RCC 7860 (cell line): ENCODE measurements at regions not wholly inside any gene's neighbourhood (a gene's known extent, or its start where the extent isn't known, plus 50 kb on each side); places are given as distances from the start of the nearest gene placed in this dataset.
A peak's percentile ranks its signal among the peaks of the same experiment; 100 is the strongest.

Experiments used
- DNase-seq: peaks from one replicate; pipeline ENCODE4 v3.0.0-alpha.2; 2015; ENCODE audit warnings: low spot score
- FAIRE-seq: peaks from 2 replicates; lab custom pipeline; 2012; peaks lifted over from hg19 to GRCh38; lab: Jason Lieb, UNC

DNA sequence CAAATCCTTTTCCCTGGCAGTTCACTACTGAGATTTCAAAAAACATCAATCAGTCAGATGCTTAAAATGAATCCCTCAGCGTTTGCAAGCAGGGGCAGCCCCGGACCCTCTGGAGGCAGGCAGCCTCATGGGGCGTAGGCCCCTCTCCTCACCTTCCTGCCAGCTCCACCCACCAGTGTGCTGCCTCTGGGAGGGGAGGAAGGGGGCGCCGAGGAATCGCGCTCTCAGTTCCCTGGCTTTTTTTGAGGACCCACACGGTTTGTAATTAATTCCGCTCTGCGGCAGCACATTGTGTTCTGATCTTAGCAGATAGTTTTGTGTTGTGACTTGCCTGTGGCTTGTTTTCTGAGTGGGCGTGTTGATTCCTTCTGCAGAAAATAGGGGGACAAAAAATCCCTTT, 159.9 kb downstream of the KLF13 start:
- DNase-seq (no peak), FAIRE-seq (no peak)

DNA sequence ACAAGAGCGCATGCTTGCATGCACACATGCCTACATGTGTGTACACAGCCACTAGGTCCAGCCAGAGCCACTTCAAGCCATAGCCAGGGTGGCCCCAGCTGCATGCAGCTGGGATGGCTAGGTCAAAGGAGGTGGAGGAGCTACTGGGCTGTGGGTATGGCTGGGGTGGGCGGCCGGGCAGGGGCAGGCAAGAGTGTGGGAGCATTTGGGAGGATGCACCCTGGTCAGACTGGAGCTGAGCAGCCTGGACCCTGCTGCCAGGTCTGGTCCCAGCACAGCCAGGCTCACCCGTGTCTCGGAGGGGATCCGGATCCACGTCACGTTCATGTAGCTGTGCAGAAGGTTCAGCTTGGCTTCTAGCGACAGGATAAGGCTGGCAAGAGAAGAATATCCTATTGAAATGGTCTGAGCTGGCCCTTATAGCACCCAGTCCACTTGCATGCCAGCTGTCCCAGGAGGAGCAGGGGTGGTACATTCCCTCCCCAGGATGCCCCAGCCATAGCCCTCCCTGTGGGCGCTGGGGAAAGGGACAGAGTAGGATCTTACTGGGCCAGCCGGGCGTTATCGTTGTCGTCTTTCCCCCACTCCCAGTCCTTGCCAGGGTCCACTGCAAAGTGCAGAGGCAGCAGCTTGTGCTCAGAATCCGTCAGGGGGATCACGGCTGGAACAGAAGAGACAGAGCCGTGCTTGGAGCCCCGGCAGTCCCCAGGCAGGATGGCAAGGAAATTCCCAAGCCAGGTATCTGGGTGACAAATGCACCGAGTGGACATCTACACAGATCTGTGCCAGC, 160.5 kb downstream of the KLF13 start:
- FAIRE-seq (no peak), DNase-seq (no peak)

DNA sequence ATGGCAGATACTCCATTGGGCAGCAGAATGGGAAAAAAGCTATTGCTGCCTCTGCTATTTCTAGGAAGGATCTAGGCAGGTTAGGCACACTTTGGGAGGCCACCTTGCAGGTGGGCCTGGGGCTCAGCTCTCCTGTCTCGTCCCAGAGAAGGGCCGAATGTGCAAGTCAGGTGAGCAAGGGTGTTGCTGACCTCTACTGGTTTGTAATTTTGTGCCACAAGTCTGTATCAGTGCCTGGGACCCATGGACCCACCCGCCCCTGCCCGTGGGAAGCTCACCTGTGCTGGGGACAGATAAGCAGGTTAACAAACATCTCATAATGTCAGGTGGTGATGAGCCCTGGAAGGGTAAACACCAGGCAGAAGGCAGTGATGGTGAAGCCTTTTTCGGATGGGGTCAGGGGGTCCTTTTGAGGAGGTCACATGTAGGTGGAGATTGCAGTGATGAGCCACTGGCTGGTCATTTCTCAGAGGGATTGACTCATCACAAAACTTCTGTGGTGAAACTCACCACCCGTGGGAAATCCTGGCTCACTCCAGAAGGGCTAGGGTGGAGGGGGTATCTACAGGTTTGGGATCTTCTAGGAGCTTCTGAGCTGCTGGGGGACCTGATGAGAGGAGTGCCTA, 161.3 kb downstream of the KLF13 start:
- no peak for FAIRE-seq
- no peak for DNase-seq

DNA sequence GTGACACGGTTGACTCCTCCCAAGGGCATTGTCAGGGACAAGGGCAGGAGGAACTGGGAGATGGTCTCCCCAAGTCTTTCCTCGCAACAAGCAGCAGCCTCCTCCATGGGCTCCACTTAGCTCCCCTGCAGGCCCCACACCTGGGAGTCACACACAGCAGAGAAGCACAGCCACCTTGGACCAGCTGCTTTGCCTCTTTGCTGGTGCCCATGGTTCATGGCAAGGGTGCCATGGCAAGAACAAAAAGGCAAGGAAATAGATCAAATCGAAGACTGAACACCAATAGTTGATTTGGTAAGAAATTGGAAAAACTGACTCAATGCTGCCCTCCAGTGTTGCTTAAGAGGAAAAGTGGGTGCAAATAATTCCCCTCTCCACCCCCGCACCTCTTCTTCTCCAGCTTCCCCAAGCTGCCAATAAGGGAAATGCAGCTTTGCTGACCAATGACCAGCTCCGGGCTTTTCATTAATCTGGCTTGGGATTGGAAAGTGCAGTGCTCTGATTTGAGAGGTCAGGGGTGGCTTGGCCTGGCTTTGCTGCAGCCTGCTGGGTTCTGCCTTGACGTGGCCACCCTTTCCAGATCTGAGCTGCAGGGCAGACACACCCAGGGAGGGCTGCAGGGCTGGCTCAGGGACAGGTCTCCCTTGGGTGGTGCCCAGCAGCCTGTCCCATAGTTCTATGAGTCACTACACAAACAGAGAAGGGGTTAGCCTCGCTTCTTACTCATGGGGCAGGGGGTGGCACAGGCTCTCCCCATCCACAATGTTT, 162.0 kb downstream of the KLF13 start:
- peak; percentile 49 for DNase-seq
- FAIRE-seq: peak; percentile 16

DNA sequence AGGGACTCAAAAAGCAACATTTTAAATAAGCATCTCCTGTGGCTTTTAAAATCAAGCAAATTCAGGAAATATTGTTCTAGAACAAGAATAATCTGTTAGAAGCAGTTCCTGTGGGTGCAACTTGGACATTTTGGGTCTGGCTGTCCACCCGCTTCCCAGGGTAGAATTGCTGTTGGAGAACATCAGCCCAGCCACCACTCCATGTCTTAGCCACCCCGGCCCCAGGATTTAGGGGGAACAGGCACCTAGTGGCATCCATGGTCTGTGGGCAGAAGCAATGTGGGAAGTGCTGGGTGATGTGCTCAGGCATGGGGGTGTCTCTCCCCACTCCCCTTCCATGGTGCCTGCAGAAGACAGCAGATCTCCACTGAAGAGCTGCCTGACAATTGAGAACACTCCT, 162.6 kb downstream of the KLF13 start:
- FAIRE-seq (no peak), DNase-seq (no peak)

DNA sequence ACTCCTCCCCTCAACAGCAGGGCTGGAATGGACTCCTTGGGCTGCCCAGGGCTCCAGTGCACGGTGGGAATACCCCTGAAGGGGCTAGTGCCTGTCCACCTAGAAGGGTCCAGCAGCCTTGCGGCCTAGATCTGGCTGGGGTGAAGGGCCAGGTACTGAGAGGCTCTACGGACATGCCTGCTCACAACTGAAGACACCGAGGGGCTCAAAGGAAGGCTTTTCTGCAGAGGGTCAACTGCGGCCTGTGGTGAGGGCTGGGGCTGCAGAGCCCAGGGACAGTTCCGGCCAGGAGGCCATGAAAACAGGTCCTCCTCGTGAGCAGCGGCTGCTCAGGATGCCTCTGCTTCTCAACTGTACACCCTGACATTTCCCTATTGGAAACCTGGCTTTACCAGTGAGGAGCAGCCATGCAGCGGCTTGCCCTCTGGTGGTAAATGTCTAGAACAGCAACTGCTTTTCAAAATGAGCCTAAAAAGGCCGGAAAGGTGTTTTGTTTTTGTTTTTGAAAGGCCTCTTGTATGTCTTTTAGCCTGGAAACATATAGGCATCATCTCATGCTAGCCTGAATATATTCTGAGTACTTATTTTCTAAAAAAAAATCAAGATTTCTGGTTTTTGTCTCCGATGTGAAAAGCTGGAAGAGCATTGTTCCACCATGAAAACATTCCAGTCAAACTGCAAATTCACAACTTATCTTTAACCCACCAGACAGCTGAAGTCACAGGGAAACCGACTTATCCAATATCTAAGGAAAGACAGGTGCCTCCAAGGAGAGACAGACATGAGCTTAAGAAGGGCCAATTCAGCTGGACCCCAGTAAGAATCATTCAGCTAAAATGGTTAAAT, 163.4 kb downstream of the KLF13 start:
- DNase-seq: no peak
- no peak for FAIRE-seq

DNA sequence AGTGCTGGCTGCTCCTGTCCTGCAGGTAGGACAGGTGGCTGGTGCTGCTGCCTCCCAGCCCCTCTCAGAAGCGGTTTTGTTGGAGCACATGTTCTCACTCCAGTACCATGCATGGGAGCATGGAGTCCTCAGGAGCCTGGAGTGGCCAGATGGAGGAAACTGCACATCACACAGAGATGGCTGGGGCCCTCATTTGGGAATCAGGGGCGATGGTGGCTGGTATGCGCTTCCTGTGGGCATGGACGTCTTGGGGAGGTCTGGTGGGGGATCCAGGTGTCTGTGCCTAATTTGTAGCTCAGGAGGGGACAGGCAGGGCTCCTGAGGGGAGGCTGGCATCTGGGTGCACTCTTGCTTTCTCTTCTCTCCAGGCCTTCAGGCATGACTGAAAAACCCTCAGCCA, 168.2 kb downstream of the KLF13 start:
- FAIRE-seq (no peak), DNase-seq (no peak)

DNA sequence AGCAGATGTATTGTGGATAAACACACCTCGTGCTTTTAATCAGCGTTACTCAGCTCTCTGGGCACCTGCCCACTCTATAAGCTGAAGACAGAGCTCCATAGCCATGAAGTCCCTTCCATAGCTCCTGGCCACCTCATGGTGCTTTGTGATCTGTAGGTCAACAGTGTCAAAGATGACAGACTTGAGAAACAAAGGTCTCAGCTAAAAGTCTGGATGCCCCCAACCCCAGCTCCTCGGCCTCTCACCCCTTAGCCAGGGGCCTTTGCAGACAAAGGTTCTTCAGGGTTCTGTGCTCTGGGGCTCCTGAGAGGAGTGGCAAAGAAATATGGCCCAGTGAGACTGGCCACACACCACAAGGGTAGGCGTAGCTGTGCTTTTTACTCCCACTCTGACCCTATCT, 168.6 kb downstream of the KLF13 start:
- DNase-seq (no peak), FAIRE-seq (no peak)

DNA sequence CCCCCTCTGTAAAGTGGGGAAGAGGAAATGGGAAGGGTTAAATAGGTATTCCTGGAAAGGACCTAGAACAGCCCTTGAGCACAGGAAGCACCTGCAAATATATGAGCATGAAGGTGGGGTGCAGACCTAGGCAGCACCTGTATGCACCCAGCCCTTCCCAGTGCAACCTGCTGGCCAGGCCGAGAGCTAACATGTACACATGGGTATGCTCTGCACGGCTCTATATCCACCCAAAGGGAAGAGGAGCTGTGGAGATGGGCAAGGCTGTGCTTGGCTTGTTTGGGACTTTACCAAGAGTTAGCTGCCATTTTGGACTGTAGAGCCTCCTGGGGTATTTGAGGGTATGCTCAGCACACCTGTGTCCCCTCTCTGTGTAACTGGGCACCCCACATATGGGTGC, 171.2 kb downstream of the KLF13 start:
- FAIRE-seq: no peak
- DNase-seq: no peak

DNA sequence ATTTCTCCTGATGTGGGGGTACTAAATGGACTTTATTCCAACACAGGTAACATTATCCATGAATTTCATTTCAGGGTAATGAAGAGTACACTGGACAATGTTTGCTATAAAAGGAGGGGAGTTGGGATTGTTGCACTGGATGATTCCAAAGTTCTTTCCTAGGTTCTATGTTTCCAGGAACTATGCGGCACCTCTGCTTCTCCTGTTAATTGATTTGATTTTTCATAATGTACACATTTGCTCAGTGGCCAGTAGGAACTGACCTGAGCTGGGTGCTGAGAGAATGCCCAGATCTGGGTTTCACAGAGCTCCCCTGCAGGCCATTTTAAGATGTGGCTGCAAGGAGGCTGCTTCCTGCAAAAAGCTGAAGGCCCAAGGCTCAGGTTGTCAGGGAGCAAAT, 171.7 kb downstream of the KLF13 start:
- DNase-seq (no peak), FAIRE-seq (no peak)

DNA sequence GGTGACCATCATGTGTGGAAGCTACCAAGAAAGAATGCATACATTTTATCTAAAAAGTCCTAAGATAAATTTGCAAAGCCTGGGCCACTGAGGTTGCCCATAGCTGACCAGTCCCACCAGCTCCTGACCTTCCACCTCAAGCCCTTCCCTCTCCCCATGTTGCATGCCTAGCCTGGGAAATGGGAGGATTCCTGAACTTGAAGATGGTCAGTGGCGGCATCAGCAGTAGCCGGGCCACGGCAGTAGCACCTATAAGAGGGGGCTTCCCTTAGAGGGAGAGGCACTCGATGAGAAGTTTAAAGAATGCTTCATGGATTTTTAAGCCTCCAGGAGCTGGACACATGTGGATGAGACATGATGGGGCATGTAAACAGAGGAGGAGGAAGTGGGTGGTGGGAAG, 172.1 kb downstream of the KLF13 start:
- DNase-seq: no peak
- FAIRE-seq: no peak

DNA sequence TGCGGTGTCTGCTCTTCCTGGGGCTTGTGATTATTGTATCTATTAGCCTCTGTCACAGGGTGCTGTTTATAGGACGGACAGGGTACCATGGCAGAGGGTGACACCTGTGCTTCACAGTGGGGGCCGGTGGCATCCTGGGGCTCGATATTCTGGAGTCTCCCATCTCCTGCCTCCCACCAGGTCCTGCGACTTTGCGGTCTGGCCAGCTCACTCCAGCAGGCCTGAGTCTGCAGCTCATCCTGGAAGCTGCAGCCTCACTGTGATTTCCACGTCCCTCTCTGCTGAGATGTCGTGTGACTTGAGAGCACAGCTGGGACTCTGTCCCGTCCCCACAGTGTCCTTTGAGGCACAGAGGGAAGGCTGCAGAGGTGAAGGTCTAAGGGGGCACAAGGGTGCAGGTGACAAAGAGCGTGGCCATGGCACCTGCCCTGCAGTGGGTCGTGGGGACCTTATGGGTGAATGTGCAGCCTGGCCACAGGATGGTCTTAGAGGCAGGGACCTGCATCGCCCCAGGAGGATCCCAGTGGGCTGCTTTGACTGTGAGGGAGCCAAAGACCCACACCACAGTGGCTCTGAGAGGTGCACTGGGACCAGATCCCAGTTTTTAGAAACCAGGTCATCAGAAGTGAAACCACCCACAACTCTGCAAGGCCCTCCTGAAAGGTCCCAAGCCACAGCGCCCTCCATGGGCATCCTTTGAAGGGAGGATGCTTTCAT, 172.8 kb downstream of the KLF13 start:
- FAIRE-seq: no peak
- DNase-seq: no peak

DNA sequence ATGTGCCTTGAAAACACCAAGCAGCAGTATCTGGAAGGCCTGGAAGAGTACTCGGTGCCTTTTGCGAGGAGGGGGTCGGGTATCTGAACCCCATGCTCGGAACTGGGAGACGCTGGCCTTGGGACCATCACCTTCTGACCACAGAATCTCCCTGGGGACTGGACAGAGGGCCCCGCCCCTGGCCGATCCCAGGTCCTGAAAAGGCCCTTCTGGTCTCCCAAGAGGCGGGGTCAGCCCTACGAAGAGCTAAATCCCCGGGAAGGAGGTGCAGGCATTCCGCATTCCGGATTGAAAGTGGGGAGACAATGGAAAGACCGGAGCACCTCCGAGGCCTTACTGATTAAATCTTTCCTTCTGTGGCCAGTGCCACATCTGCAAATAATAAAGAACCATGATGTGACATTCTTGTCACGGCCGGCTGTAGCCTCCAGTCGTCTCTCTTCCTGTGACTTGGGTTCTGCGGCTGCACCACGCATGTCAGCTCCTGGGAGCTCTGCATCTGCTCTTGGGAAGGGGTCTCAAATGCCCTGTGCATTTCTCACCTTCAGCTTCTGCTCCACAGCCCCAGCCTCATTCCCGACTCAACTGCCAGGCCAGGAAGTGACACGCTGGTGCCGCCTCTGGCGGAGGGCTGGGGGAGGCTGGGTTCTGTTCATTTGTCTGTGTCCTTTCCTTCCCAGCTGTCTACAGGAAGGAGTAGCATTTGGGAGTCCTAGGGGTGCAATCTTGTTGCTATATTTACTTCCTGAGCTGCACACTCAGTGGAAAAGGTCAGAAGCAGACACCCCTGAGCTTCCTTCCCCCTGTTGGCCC, 173.5 kb downstream of the KLF13 start:
- FAIRE-seq (no peak), DNase-seq (no peak)

DNA sequence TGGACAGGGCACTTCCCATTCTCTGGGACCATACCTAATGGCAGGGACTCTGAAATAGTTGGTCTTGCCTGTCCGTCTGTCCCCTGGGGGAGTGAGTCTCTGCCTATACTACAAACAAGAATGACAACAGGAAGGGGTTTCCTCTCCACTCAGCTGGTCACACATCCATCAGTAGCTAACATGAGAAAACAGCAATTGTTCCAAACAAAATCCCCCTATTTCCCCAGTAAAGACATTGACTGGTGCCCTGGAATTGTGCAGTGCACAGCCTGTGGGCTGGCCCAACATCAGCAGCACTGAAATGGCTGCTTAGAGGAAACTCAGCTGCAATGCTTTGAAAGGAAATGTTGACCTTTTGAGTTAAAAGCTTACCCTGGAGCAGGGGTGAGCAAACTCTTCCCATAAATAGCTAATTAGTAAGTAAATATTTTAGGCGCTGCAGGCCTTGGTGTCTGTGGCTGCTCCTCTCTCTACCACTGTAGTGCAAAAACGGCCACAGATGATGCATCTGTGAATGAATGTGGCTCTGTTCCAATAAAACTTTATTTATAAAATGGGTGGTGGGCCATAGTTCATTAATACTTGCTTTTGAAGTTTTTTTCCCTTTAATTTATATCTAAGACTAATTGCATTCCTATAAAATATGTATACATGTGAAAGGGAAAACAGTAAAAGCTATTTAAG, 174.3 kb downstream of the KLF13 start:
- DNase-seq (no peak), FAIRE-seq (no peak)

DNA sequence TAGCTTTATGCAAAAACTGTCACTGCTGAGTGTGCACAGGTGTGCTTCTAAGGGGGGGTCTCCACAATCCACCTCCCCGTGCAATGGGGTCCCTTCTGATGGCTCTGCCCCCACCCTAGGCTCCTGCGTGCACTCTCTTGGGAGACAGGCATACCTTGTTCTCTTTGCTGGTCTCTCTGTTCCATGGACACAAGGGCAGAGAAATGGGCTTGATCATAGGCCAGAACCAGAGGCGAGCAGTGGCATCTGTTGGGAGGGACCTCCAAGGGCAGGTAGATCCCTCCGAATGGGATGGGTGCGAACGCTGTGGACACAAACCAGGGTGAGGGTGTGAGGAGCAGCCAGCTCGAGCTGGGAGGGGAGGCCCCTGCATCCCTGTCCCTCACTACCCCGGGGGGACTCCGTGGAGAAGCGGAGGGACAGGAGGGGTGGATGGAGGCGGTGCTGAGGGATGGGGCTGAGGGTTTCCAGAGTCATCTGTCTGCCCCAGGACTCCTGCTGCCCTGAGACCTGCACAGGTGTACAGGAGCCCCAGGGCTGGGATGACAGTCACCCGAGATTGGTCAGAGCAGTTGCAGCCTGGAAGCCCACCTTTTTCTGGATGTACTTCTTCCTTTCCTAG, 175.0 kb downstream of the KLF13 start:
- no peak for DNase-seq
- no peak for FAIRE-seq

DNA sequence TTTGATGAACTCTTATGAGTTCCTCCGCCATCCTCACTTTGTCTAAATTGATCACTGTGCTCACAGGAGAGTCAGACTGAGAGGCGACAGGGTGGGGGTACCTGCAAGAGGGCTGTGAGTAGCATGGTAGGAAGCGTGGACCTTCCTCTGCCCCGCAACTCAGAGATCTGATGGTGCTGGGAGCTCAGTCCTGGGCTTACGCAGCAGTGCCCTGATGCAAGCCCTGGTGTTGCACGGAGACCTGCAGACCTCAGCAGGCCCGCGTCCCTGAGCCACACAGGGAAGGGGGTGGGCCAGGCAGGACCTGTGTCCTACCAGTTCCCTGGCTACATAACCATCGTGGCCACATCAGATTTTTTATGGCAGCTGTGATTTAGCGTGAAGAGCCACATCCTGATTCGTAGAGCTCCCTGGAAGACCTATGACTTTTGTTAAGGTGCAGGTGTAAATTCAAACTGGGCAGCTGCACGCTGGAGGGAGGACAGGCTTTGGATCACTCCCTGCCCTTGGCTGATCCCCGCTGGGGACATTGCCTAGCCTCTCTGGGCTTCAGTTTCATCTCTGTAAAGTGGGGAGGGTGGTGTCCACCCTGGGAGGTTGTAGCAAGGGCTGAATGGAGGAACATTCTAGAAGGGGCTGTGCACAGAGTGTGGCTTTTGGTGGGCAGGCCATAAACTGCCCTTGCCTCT, 176.1 kb downstream of the KLF13 start:
- DNase-seq: no peak
- no peak for FAIRE-seq

DNA sequence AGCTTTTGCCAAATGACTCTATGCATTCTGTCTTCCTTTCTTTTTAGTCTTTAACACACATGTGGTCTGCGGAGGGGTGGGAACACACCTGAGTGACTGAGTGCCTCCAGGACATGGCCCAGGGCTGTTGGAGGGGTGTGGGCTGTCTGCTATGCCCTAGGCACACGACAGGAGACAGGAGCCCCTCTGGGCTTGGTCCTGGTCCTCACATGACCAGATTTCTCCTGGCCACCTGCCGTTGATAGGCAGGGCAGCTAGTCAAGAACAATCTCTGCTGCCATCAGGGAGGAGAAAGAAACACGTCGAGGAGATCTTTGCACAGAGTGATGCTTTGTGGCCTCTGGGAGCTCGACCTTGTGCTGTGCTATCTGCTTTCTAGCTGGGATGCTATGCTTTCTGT, 176.6 kb downstream of the KLF13 start:
- FAIRE-seq (no peak), DNase-seq (no peak)
